ENCODE measurements at regions not wholly inside any gene's neighbourhood (a gene's known extent, or its start where the extent isn't known, plus 50 kb on each side); places are given as distances from the start of the nearest gene placed in this dataset.

- no peak for TF ChIP-seq CTCF (IDR thresholded peaks at IDR 0.05; ENCODE audit: poor library complexity)
- TF ChIP-seq EZH2phosphoT487 (IDR thresholded peaks at IDR 0.05; ENCODE audit: low read depth, severe bottlenecking, unreplicated experiment) = no peak
- no peak for TF ChIP-seq EZH2 (IDR thresholded peaks at IDR 0.05; ENCODE audit: borderline replicate concordance)
Observed at GRCh38 chr6:168145747-168146596, 67.0 kb upstream of the FRMD1 start.

Measured in hepatocyte (in vitro differentiated cells).